Suprapubic skin (tissue), 4 donors: ENCODE measurements at regions not wholly inside any gene's neighbourhood (a gene's known extent, or its start where the extent isn't known, plus 50 kb on each side); places are given as distances from the start of the nearest gene placed in this dataset.

Source experiments
- DNase-seq, 2 donors: peaks; one replicate each; pipeline ENCODE4 v3.0.0-alpha.2; 2019; ENCODE audit warnings: low spot score in 2 of 2
- H3K27ac ChIP-seq: fragments of 200-600 bp; sonication (generic); one replicate; pipeline ENCODE4 v1.5.1; 2019
- H3K27me3 ChIP-seq: fragments of 200-600 bp; sonication (generic); one replicate; pipeline ENCODE4 v1.5.1; 2019
- H3K36me3 ChIP-seq: fragments of 200-600 bp; sonication (generic); one replicate; pipeline ENCODE4 v1.5.1; 2019
- H3K4me1 ChIP-seq: fragments of 200-600 bp; sonication (generic); one replicate; pipeline ENCODE4 v1.5.1; 2019
- H3K4me3 ChIP-seq: fragments of 200-600 bp; sonication (generic); one replicate; pipeline ENCODE4 v1.5.1; 2019; ENCODE audit warnings: mild to moderate bottlenecking
- H3K9me3 ChIP-seq: fragments of 200-600 bp; sonication (generic); one replicate; pipeline ENCODE4 v1.5.1; 2019
- CTCF ChIP-seq, 2 donors: fragments of 200-600 bp in 1 of 2; fragments of 450-650 bp in 1 of 2; sonication (generic) in 1 of 2; IDR thresholded peaks; one replicate each; pipeline ENCODE4 v1.5.1; 2016 to 2019; ENCODE audit warnings: antibody characterized with exemption in 2 of 2, mild to moderate bottlenecking in 1 of 2, moderate library complexity in 1 of 2
- EP300 ChIP-seq: sonication (generic); formaldehyde crosslinking; IDR thresholded peaks from one replicate; pipeline ENCODE4 v1.6.1; 2017; ENCODE audit warnings: antibody characterized with exemption
- POLR2A ChIP-seq, 2 donors: fragments of 450-650 bp; IDR thresholded peaks; one replicate each; pipeline ENCODE4 v1.6.1; 2017; ENCODE audit warnings: antibody characterized with exemption in 2 of 2, mild to moderate bottlenecking in 2 of 2, moderate library complexity in 2 of 2
- POLR2AphosphoS5 ChIP-seq, 3 donors: sonication (generic); formaldehyde crosslinking; IDR thresholded peaks; one replicate each; pipeline ENCODE4 v1.6.1; 2017; ENCODE audit warnings: antibody characterized with exemption in 3 of 3
- WGBS: methylation state at CpG from one replicate; pipeline ENCODE4 v1.1.5; 2018; 5-methylcytosine and 5-hydroxymethylcytosine counted together

- no peak overlapping the region for H3K4me3 ChIP-seq
- H3K27me3 ChIP-seq = no peaks in the 10 kb centered on the region
- H3K4me1 ChIP-seq = peaks cover 9% of the 10 kb centered on the region
- DNase-seq = no peak
- no peaks in the 10 kb centered on the region for H3K36me3 ChIP-seq
- peaks cover 6% of the 10 kb centered on the region for H3K9me3 ChIP-seq
- H3K27ac ChIP-seq = no peak overlapping the region
- TF ChIP-seq CTCF (IDR thresholded peaks at IDR 0.05) (no peak), POLR2A (IDR thresholded peaks at IDR 0.05) (no peak), EP300 (no peak), POLR2AphosphoS5 (IDR thresholded peaks at IDR 0.05) (no peak)
Observed at GRCh38 chr4:38356686-38357085, 307.3 kb upstream of the KLF3 start.

GRCh38 chr4:38357546-38357945 is 306.5 kb upstream of the KLF3 start:
- peaks cover 9% of the 10 kb centered on the region for H3K4me1 ChIP-seq
- no peaks in the 10 kb centered on the region for H3K36me3 ChIP-seq
- no peaks in the 10 kb centered on the region for H3K27me3 ChIP-seq
- H3K4me3 ChIP-seq = no peak overlapping the region
- no peak for TF ChIP-seq EP300
- no peak for TF ChIP-seq CTCF (IDR thresholded peaks at IDR 0.05)
- TF ChIP-seq POLR2AphosphoS5 (IDR thresholded peaks at IDR 0.05) = no peak
- no peak for TF ChIP-seq POLR2A (IDR thresholded peaks at IDR 0.05)
- DNase-seq = no peak
- peaks cover 6% of the 10 kb centered on the region for H3K9me3 ChIP-seq
- 93% methylated on average over 6 of the region's 6 CpGs for WGBS
- H3K27ac ChIP-seq = no peak overlapping the region

- Histone ChIP-seq H3K27me3 (no peaks in the 10 kb centered on the region), H3K9me3 (no peaks in the 10 kb centered on the region), H3K27ac (no peak overlapping the region), H3K4me3 (no peak overlapping the region), H3K36me3 (no peaks in the 10 kb centered on the region), H3K4me1 (peaks cover 9% of the 10 kb centered on the region)
- no peak for TF ChIP-seq CTCF (IDR thresholded peaks at IDR 0.05)
- TF ChIP-seq POLR2A (IDR thresholded peaks at IDR 0.05) = no peak
- TF ChIP-seq EP300 = no peak
- no peak for TF ChIP-seq POLR2AphosphoS5 (IDR thresholded peaks at IDR 0.05)
- WGBS = 83% methylated on average over 2 of the region's 2 CpGs
- DNase-seq = no peak
Observed at GRCh38 chr4:38359113-38359512, 304.9 kb upstream of the KLF3 start.

- WGBS = 30% methylated on average over 1 of the region's 1 CpG
- no peaks in the 10 kb centered on the region for H3K27me3 ChIP-seq
- no peak overlapping the region for H3K4me3 ChIP-seq
- no peak for DNase-seq
- TF ChIP-seq CTCF (IDR thresholded peaks at IDR 0.05) (no peak), POLR2A (IDR thresholded peaks at IDR 0.05) (no peak), POLR2AphosphoS5 (IDR thresholded peaks at IDR 0.05) (no peak), EP300 (no peak)
- no peaks in the 10 kb centered on the region for H3K9me3 ChIP-seq
- no peak overlapping the region for H3K27ac ChIP-seq
- H3K4me1 ChIP-seq = peaks cover 9% of the 10 kb centered on the region
- no peaks in the 10 kb centered on the region for H3K36me3 ChIP-seq
Observed at GRCh38 chr4:38360201-38360600, 303.8 kb upstream of the KLF3 start.

GRCh38 chr4:38364383-38364963 is 299.5 kb upstream of the KLF3 start:
- DNase-seq = no peak
- TF ChIP-seq POLR2A (IDR thresholded peaks at IDR 0.05) (no peak), CTCF (IDR thresholded peaks at IDR 0.05) (no peak), EP300 (no peak)
- Histone ChIP-seq H3K27me3 (no peaks in the 10 kb centered on the region), H3K27ac (peak overlapping the region; percentile 21), H3K4me3 (no peak overlapping the region), H3K9me3 (no peaks in the 10 kb centered on the region), H3K4me1 (peaks cover 34% of the 10 kb centered on the region), H3K36me3 (no peaks in the 10 kb centered on the region)
- 82% methylated on average over 3 of the region's 3 CpGs for WGBS
